Frontal cortex (tissue), 3 donors: ENCODE measurements at regions not wholly inside any gene's neighbourhood (a gene's known extent, or its start where the extent isn't known, plus 50 kb on each side); places are given as distances from the start of the nearest gene placed in this dataset.

Experiments
- DNase-seq, 2 donors: peaks; one replicate each; pipeline ENCODE4 v3.0.0; 2012; ENCODE audit warnings: low spot score in 2 of 2
- FAIRE-seq: peaks from 2 replicates; lab custom pipeline; 2012; peaks lifted over from hg19 to GRCh38; lab: Jason Lieb, UNC
- donor health status: control.
- donor health status: control.
- donor health status: control.

GRCh38 chr10:10526846-10527245, 490.8 kb upstream of the CELF2 start:
- DNase-seq, result no peak
- FAIRE-seq, result no peak

- FAIRE-seq (no peak), DNase-seq (no peak)
Measured at GRCh38 chr10:10527861-10528562, 489.7 kb upstream of the CELF2 start.

- DNase-seq (no peak), FAIRE-seq (no peak)
Measured at GRCh38 chr10:10528563-10528910, 489.1 kb upstream of the CELF2 start.

GRCh38 chr10:10530313-10530712, 487.4 kb upstream of the CELF2 start:
- FAIRE-seq, result no peak

GRCh38 chr10:10532236-10532635, 485.4 kb upstream of the CELF2 start:
- DNase-seq, result no peak
- FAIRE-seq, result no peak

More at GRCh38 chr10:10530313-10530712, 487.4 kb upstream of the CELF2 start:
- DNase-seq, result no peak

GRCh38 chr10:10532826-10533225, 484.8 kb upstream of the CELF2 start:
- FAIRE-seq (no peak), DNase-seq (no peak)

- FAIRE-seq, result no peak
- DNase-seq, result no peak
Measured at GRCh38 chr10:10533437-10533836, 484.2 kb upstream of the CELF2 start.

GRCh38 chr10:10538326-10538725, 479.3 kb upstream of the CELF2 start:
- DNase-seq (no peak), FAIRE-seq (no peak)

GRCh38 chr10:10540398-10540797, 477.3 kb upstream of the CELF2 start:
- FAIRE-seq (no peak), DNase-seq (no peak)

GRCh38 chr10:10542477-10542876, 475.2 kb upstream of the CELF2 start:
- DNase-seq (no peak), FAIRE-seq (no peak)

- FAIRE-seq (no peak), DNase-seq (no peak)
Measured at GRCh38 chr10:10544890-10545289, 472.8 kb upstream of the CELF2 start.

- DNase-seq (no peak), FAIRE-seq (no peak)
Measured at GRCh38 chr10:10545771-10546170, 471.9 kb upstream of the CELF2 start.

- FAIRE-seq (no peak), DNase-seq (no peak)
Measured at GRCh38 chr10:10551596-10552301, 465.9 kb upstream of the CELF2 start.

GRCh38 chr10:10552948-10553347, 464.7 kb upstream of the CELF2 start:
- DNase-seq, result no peak
- no peak for FAIRE-seq

- DNase-seq, result no peak
- FAIRE-seq, result no peak
Measured at GRCh38 chr10:10564081-10564794, 453.4 kb upstream of the CELF2 start.

GRCh38 chr10:10576937-10577336, 440.7 kb upstream of the CELF2 start:
- no peak for FAIRE-seq
- DNase-seq, result no peak

- no peak for FAIRE-seq
Measured at GRCh38 chr10:10579709-10580108, 438.0 kb upstream of the CELF2 start.

GRCh38 chr10:10584161-10584560, 433.5 kb upstream of the CELF2 start:
- no peak for FAIRE-seq
- no peak for DNase-seq

More at GRCh38 chr10:10579709-10580108, 438.0 kb upstream of the CELF2 start:
- DNase-seq, result no peak

GRCh38 chr10:10587744-10588393, 429.8 kb upstream of the CELF2 start:
- FAIRE-seq (no peak), DNase-seq (no peak)

GRCh38 chr10:10589540-10590303, 427.9 kb upstream of the CELF2 start:
- no peak for DNase-seq
- no peak for FAIRE-seq
